ENCODE measurements at regions not wholly inside any gene's neighbourhood (a gene's known extent, or its start where the extent isn't known, plus 50 kb on each side); places are given as distances from the start of the nearest gene placed in this dataset.

GRCh38 chr9:89986190-89986589 is 381.4 kb downstream of the GADD45G start:
- peak in 1 of 3 experiments; percentile 14 for DNase-seq (ENCODE audit: low read depth in 2 of 3, low spot score in 2 of 3)

- no peak for DNase-seq (ENCODE audit: low read depth in 2 of 3, low spot score in 2 of 3)
These were observed 383.6 kb downstream of the GADD45G start for GRCh38 chr9:89988458-89988857.

- DNase-seq (ENCODE audit: low read depth in 2 of 3, low spot score in 2 of 3): no peak
These were observed 386.5 kb downstream of the GADD45G start for GRCh38 chr9:89991204-89991790.

GRCh38 chr9:89992326-89993198 is 387.8 kb downstream of the GADD45G start:
- no peak for DNase-seq (ENCODE audit: low read depth in 2 of 3, low spot score in 2 of 3)

- no peak for DNase-seq (ENCODE audit: low read depth in 2 of 3, low spot score in 2 of 3)
These were observed 389.1 kb downstream of the GADD45G start for GRCh38 chr9:89993678-89994630.

- no peak for DNase-seq (ENCODE audit: low read depth in 2 of 3, low spot score in 2 of 3)
These were observed 390.3 kb downstream of the GADD45G start for GRCh38 chr9:89994988-89995613.

- DNase-seq (ENCODE audit: low read depth in 2 of 3, low spot score in 2 of 3): no peak
These were observed 391.3 kb downstream of the GADD45G start for GRCh38 chr9:89996116-89996515.

GRCh38 chr9:89996773-89997172 is 392.0 kb downstream of the GADD45G start:
- DNase-seq (ENCODE audit: low read depth in 2 of 3, low spot score in 2 of 3): no peak

GRCh38 chr9:89998633-89999032 is 393.8 kb downstream of the GADD45G start:
- DNase-seq (ENCODE audit: low read depth in 2 of 3, low spot score in 2 of 3): no peak

- DNase-seq (ENCODE audit: low read depth in 2 of 3, low spot score in 2 of 3): peak in 1 of 3 experiments; percentile 13
These were observed 394.3 kb downstream of the GADD45G start for GRCh38 chr9:89999176-89999533.

- DNase-seq (ENCODE audit: low read depth in 2 of 3, low spot score in 2 of 3): peak; percentile 18 to 23 (median 23)
These were observed 394.9 kb downstream of the GADD45G start for GRCh38 chr9:89999534-90000370.

- no peak for DNase-seq (ENCODE audit: low read depth in 2 of 3, low spot score in 2 of 3)
These were observed 396.1 kb downstream of the GADD45G start for GRCh38 chr9:90000925-90001324.

- DNase-seq (ENCODE audit: low read depth in 2 of 3, low spot score in 2 of 3): no peak
These were observed 396.9 kb downstream of the GADD45G start for GRCh38 chr9:90001747-90002146.

- no peak for DNase-seq (ENCODE audit: low read depth in 2 of 3, low spot score in 2 of 3)
These were observed 397.8 kb downstream of the GADD45G start for GRCh38 chr9:90002397-90003271.

GRCh38 chr9:90005388-90005787 is 400.6 kb downstream of the GADD45G start:
- DNase-seq (ENCODE audit: low read depth in 2 of 3, low spot score in 2 of 3): no peak

- no peak for DNase-seq (ENCODE audit: low read depth in 2 of 3, low spot score in 2 of 3)
These were observed 403.0 kb downstream of the GADD45G start for GRCh38 chr9:90007516-90008440.

- DNase-seq (ENCODE audit: low read depth in 2 of 3, low spot score in 2 of 3): no peak
These were observed 404.6 kb downstream of the GADD45G start for GRCh38 chr9:90009447-90009846.

GRCh38 chr9:90010793-90011192 is 406.0 kb downstream of the GADD45G start:
- no peak for DNase-seq (ENCODE audit: low read depth in 2 of 3, low spot score in 2 of 3)

Data from activated CD8-positive, alpha-beta memory T cell treated with anti-CD3 and anti-CD28 coated beads for 48 hours (primary cell).